BE2C (cell line): ENCODE measurements at regions not wholly inside any gene's neighbourhood (a gene's known extent, or its start where the extent isn't known, plus 50 kb on each side); places are given as distances from the start of the nearest gene placed in this dataset.

ENCODE experiments used
- DNase-seq: peaks from one replicate; pipeline ENCODE4 v3.0.0-alpha.2; 2020
- H3K27me3 ChIP-seq: fragments of 250-450 bp; sonication (Bioruptor Pico); 2 replicates; pipeline ENCODE4 v1.5.1; 2020; ENCODE audit warnings: mild to moderate bottlenecking
- H3K36me3 ChIP-seq: fragments of 250-450 bp; sonication (Bioruptor Pico); 2 replicates; pipeline ENCODE4 v1.5.1; 2020; ENCODE audit warnings: mild to moderate bottlenecking
- H3K4me1 ChIP-seq: fragments of 250-450 bp; sonication (Bioruptor Pico); 2 replicates; pipeline ENCODE4 v1.5.1; 2020
- H3K4me3 ChIP-seq: 2 replicates; pipeline ENCODE4 v1.5.1; 2011; ENCODE audit warnings: low read depth, low read length
- H3K9me3 ChIP-seq: fragments of 250-450 bp; sonication (Bioruptor Pico); 2 replicates; pipeline ENCODE4 v1.5.1; 2020
- TF ChIP-seq, protein P1 (sequence below): IDR thresholded peaks from 2 replicates; pipeline ENCODE4 v1.5.1; 2012; ENCODE audit warnings: mild to moderate bottlenecking, low read depth, low read length

- no peak for DNase-seq
- TF ChIP-seq, protein P1, sequence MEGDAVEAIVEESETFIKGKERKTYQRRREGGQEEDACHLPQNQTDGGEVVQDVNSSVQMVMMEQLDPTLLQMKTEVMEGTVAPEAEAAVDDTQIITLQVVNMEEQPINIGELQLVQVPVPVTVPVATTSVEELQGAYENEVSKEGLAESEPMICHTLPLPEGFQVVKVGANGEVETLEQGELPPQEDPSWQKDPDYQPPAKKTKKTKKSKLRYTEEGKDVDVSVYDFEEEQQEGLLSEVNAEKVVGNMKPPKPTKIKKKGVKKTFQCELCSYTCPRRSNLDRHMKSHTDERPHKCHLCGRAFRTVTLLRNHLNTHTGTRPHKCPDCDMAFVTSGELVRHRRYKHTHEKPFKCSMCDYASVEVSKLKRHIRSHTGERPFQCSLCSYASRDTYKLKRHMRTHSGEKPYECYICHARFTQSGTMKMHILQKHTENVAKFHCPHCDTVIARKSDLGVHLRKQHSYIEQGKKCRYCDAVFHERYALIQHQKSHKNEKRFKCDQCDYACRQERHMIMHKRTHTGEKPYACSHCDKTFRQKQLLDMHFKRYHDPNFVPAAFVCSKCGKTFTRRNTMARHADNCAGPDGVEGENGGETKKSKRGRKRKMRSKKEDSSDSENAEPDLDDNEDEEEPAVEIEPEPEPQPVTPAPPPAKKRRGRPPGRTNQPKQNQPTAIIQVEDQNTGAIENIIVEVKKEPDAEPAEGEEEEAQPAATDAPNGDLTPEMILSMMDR = no peak
Measured at GRCh38 chr11:114883472-114883871, 205.1 kb downstream of the NXPE2 start.

GRCh38 chr11:114886644-114887265, 208.4 kb downstream of the NXPE2 start:
- Histone ChIP-seq H3K9me3 (no peaks in the 10 kb centered on the region), H3K36me3 (no peaks in the 10 kb centered on the region), H3K4me1 (no peaks in the 10 kb centered on the region), H3K27me3 (no peaks in the 10 kb centered on the region), H3K4me3 (no peak overlapping the region)
- DNase-seq = no peak
- TF ChIP-seq, protein P1 = no peak

More at GRCh38 chr11:114883472-114883871, 205.1 kb downstream of the NXPE2 start:
- Histone ChIP-seq H3K4me3 (no peak overlapping the region), H3K4me1 (no peaks in the 10 kb centered on the region), H3K36me3 (no peaks in the 10 kb centered on the region), H3K9me3 (no peaks in the 10 kb centered on the region), H3K27me3 (no peaks in the 10 kb centered on the region)

- no peaks in the 10 kb centered on the region for H3K4me1 ChIP-seq
- no peak for DNase-seq
- no peaks in the 10 kb centered on the region for H3K27me3 ChIP-seq
- TF ChIP-seq, protein P1 = no peak
- H3K36me3 ChIP-seq = no peaks in the 10 kb centered on the region
- no peaks in the 10 kb centered on the region for H3K9me3 ChIP-seq
- no peak overlapping the region for H3K4me3 ChIP-seq
Measured at GRCh38 chr11:114889594-114890011, 211.3 kb downstream of the NXPE2 start.

GRCh38 chr11:114890038-114890437, 211.7 kb downstream of the NXPE2 start:
- no peaks in the 10 kb centered on the region for H3K4me1 ChIP-seq
- TF ChIP-seq, protein P1 = no peak
- no peaks in the 10 kb centered on the region for H3K9me3 ChIP-seq
- no peaks in the 10 kb centered on the region for H3K36me3 ChIP-seq
- DNase-seq = no peak
- H3K4me3 ChIP-seq = no peak overlapping the region
- no peaks in the 10 kb centered on the region for H3K27me3 ChIP-seq

DNA sequence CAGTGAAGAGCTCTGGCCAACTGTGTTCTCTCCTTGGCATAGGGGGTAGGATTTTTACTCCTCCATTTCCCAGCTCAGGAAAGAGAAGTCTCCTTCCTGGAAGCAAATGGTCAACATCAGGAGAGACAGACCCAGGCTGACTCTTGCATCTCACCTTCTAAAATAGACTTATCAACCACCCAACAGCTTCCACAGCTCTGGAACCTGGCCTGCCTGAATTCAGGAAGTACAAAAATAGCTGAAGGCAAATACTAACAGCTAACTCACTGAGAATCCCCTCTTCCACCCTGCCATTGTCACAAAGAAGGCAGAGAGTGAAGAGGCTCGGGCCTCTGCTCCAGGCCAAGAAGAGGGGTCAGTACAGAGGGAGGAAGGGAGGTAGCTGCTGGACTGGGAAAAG, 213.6 kb downstream of the NXPE2 start:
- Histone ChIP-seq H3K4me1 (no peaks in the 10 kb centered on the region), H3K9me3 (no peaks in the 10 kb centered on the region), H3K36me3 (no peaks in the 10 kb centered on the region), H3K27me3 (no peaks in the 10 kb centered on the region), H3K4me3 (no peak overlapping the region)
- no peak for DNase-seq
- TF ChIP-seq, protein P1 = no peak

- TF ChIP-seq, protein P1 = peak; percentile 77
- Histone ChIP-seq H3K9me3 (no peaks in the 10 kb centered on the region), H3K27me3 (no peaks in the 10 kb centered on the region), H3K36me3 (no peaks in the 10 kb centered on the region), H3K4me3 (no peak overlapping the region), H3K4me1 (no peaks in the 10 kb centered on the region)
- peak; percentile 57 for DNase-seq
Measured at GRCh38 chr11:114892381-114893197, 214.3 kb downstream of the NXPE2 start.
